GM23338 (cell line): ENCODE measurements at regions not wholly inside any gene's neighbourhood (a gene's known extent, or its start where the extent isn't known, plus 50 kb on each side); places are given as distances from the start of the nearest gene placed in this dataset.

ENCODE experiments used
- ATAC-seq: fragments of 200-7000 bp; cut with Tn5 transposase; 3 replicates; pipeline ENCODE4 v1.9.1; 2020
- DNase-seq: peaks from one replicate; pipeline ENCODE4 v3.0.0-alpha.2; 2015; ENCODE audit warnings: low spot score
- H2AFZ ChIP-seq: fragments of 200-600 bp; sonication (generic); 2 replicates; pipeline ENCODE4 v1.8.0; 2016; ENCODE audit warnings: antibody characterized with exemption, mild to moderate bottlenecking, moderate library complexity
- H3F3A ChIP-seq: fragments of 200-600 bp; sonication (generic); replicated peaks from 2 replicates; pipeline ENCODE4 v1.8.0; 2017; ENCODE audit warnings: antibody characterized with exemption, mixed run types, low read depth
- H3K27ac ChIP-seq: fragments of 200-600 bp; sonication (generic); 2 replicates; pipeline ENCODE4 v1.6.1; 2016; ENCODE audit warnings: low read depth
- H3K27me3 ChIP-seq: fragments of 200-600 bp; sonication (generic); 2 replicates; pipeline ENCODE4 v1.8.0; 2016; ENCODE audit warnings: mild to moderate bottlenecking, mixed run types, moderate library complexity; ENCODE audit not compliant: insufficient read depth
- H3K36me3 ChIP-seq: fragments of 200-600 bp; sonication (generic); 2 replicates; pipeline ENCODE4 v1.8.0; 2016; ENCODE audit warnings: mild to moderate bottlenecking; ENCODE audit not compliant: insufficient read depth
- H3K4me1 ChIP-seq: fragments of 200-600 bp; sonication (generic); 2 replicates; pipeline ENCODE4 v1.8.0; 2016; ENCODE audit warnings: mild to moderate bottlenecking, moderate library complexity; ENCODE audit not compliant: insufficient read depth
- H3K4me2 ChIP-seq: fragments of 200-600 bp; sonication (generic); 2 replicates; pipeline ENCODE4 v1.7.1; 2017; ENCODE audit warnings: mixed run types
- H3K4me3 ChIP-seq: fragments of 200-600 bp; sonication (generic); 2 replicates; pipeline ENCODE4 v1.6.1; 2016; ENCODE audit warnings: mixed run types
- H3K79me2 ChIP-seq: fragments of 200-600 bp; sonication (generic); replicated peaks from 2 replicates; pipeline ENCODE4 v1.8.0; 2017; ENCODE audit warnings: mild to moderate bottlenecking; ENCODE audit not compliant: insufficient read depth
- H3K9me2 ChIP-seq: fragments of 200-600 bp; sonication (generic); 2 replicates; pipeline ENCODE4 v1.8.0; 2017; ENCODE audit not compliant: insufficient read depth
- H4K20me1 ChIP-seq: fragments of 200-600 bp; sonication (generic); replicated peaks from 2 replicates; pipeline ENCODE4 v1.8.0; 2017; ENCODE audit warnings: mild to moderate bottlenecking; ENCODE audit not compliant: insufficient read depth
- H3K27ac Mint-ChIP-seq: 2 replicates; pipeline ENCODE4 v1.8.0; 2020; ENCODE audit warnings: inconsistent platforms, mild to moderate bottlenecking, moderate library complexity, mixed read lengths
- H3K27me3 Mint-ChIP-seq: 3 replicates; pipeline ENCODE4 v1.8.0; 2022; ENCODE audit warnings: low read depth, mild to moderate bottlenecking, moderate library complexity, mixed read lengths, inconsistent platforms; ENCODE audit not compliant: insufficient read depth, poor library complexity
- H3K36me3 Mint-ChIP-seq: 3 replicates; pipeline ENCODE4 v1.8.0; 2021; ENCODE audit warnings: low read depth, mild to moderate bottlenecking, inconsistent platforms, moderate library complexity, mixed read lengths
- H3K4me1 Mint-ChIP-seq: 3 replicates; pipeline ENCODE4 v1.8.0; 2020; ENCODE audit warnings: mild to moderate bottlenecking, inconsistent platforms, mixed read lengths
- H3K4me3 Mint-ChIP-seq: 3 replicates; pipeline ENCODE4 v1.8.0; 2021; ENCODE audit warnings: moderate library complexity, mild to moderate bottlenecking, inconsistent platforms, mixed read lengths
- H3K9me3 Mint-ChIP-seq: 3 replicates; pipeline ENCODE4 v1.8.0; 2020; ENCODE audit warnings: moderate library complexity, mild to moderate bottlenecking, inconsistent platforms, mixed read lengths
- CREB1 ChIP-seq: fragments of 250-450 bp; sonication (Bioruptor Pico); IDR thresholded peaks from 2 replicates; pipeline ENCODE4 v1.5.0; 2020; ENCODE audit warnings: low read depth, mild to moderate bottlenecking, moderate library complexity
- CTCF ChIP-seq, 2 experiments: fragments of 200-600 bp in 1 of 2; sonication (generic) in 1 of 2; conservative IDR thresholded peaks; 2 replicates each; pipeline versions ENCODE4 v1.5.1 to v1.6.1; 2016 to 2017; ENCODE audit warnings: antibody characterized with exemption in 2 of 2, low read depth in 2 of 2, mild to moderate bottlenecking in 2 of 2, moderate library complexity in 1 of 2
- ETS1 ChIP-seq: IDR thresholded peaks from 2 replicates; pipeline ENCODE4 v1.6.1; 2016; ENCODE audit warnings: antibody characterized with exemption
- JUNB ChIP-seq: IDR thresholded peaks from one replicate; pipeline ENCODE4 v1.6.1; 2016; ENCODE audit warnings: antibody characterized with exemption; ENCODE audit not compliant: unreplicated experiment
- POLR2AphosphoS5 ChIP-seq: IDR thresholded peaks from 2 replicates; pipeline ENCODE4 v1.6.1; 2016; ENCODE audit warnings: antibody characterized with exemption, low read depth
- REST ChIP-seq: IDR thresholded peaks from one replicate; pipeline ENCODE4 v1.6.1; 2018; ENCODE audit warnings: antibody characterized with exemption; ENCODE audit not compliant: unreplicated experiment
- STAT1 ChIP-seq: IDR thresholded peaks from one replicate; pipeline ENCODE4 v1.6.1; 2016; ENCODE audit warnings: antibody characterized with exemption; ENCODE audit not compliant: unreplicated experiment
- ZNF114 ChIP-seq: fragments of 250-450 bp; sonication (Bioruptor Pico); IDR thresholded peaks from 2 replicates; pipeline ENCODE4 v1.5.0; 2020; ENCODE audit warnings: mild to moderate bottlenecking, moderate library complexity
- ZNF331 ChIP-seq: fragments of 250-450 bp; sonication (Bioruptor Pico); IDR thresholded peaks from 2 replicates; pipeline ENCODE4 v1.5.0; 2020; ENCODE audit warnings: low read depth, mild to moderate bottlenecking, moderate library complexity
- ZNF462 ChIP-seq: fragments of 250-450 bp; sonication (Bioruptor Pico); IDR thresholded peaks from 2 replicates; pipeline ENCODE4 v1.5.0; 2020; ENCODE audit warnings: mild to moderate bottlenecking, moderate library complexity

DNA sequence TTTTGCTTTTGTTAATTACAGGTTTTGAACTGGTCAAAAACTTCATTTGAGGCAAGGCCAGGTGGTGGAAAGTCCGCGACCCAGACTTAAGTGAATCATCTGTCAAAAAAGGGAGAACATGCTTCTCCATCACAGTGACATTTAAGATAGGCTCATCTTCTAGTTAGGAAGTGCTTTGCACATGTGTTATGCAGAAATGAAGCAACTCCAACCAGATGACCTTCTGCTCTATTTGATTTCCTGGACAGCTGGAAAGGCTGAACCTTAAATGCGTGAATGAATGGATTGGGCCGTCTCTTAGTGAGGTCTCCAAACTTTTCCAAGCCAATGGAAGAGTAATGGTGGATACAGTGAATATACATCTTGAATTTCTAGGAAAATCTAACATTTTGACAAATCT lies 101.6 kb upstream of the FAM13C start:
- Mint-ChIP-seq H3K27me3 (no peaks in the 10 kb centered on the region), H3K4me1 (peaks cover 2% of the 10 kb centered on the region; the same call in 1 of the 3 replicates), H3K9me3 (no peaks in the 10 kb centered on the region), H3K27ac (no peak overlapping the region), H3K36me3 (no peaks in the 10 kb centered on the region), H3K4me3 (no peak overlapping the region)
- no peak for TF ChIP-seq POLR2AphosphoS5
- TF ChIP-seq JUNB, result no peak
- Histone ChIP-seq H3K4me3 (no peak overlapping the region), H3K4me2 (no peak overlapping the region), H3K27me3 (no peaks in the 10 kb centered on the region), H4K20me1 (no peaks in the 10 kb centered on the region), H3F3A (no peaks in the 10 kb centered on the region), H3K9me2 (no peaks in the 10 kb centered on the region), H3K79me2 (no peaks in the 10 kb centered on the region), H3K36me3 (no peaks in the 10 kb centered on the region), H3K4me1 (no peaks in the 10 kb centered on the region), H2AFZ (no peak overlapping the region), H3K27ac (no peak overlapping the region)
- ATAC-seq, result no peak
- DNase-seq, result no peak

GRCh38 chr10:59460601-59461000 lies 98.3 kb upstream of the FAM13C start:
- H3K36me3 Mint-ChIP-seq, result no peaks in the 10 kb centered on the region
- H3K4me3 Mint-ChIP-seq, result no peak overlapping the region
- no peak overlapping the region for H3K27ac ChIP-seq
- no peaks in the 10 kb centered on the region for H3F3A ChIP-seq
- ATAC-seq (no peak), DNase-seq (no peak)
- peaks cover 2% of the 10 kb centered on the region; the same call in 1 of the 3 replicates for H3K4me1 Mint-ChIP-seq
- H2AFZ ChIP-seq, result no peak overlapping the region
- H3K27me3 ChIP-seq, result no peaks in the 10 kb centered on the region
- no peaks in the 10 kb centered on the region for H3K27me3 Mint-ChIP-seq
- no peak overlapping the region for H3K27ac Mint-ChIP-seq
- no peaks in the 10 kb centered on the region for H3K36me3 ChIP-seq
- H3K9me2 ChIP-seq, result no peaks in the 10 kb centered on the region
- H4K20me1 ChIP-seq, result no peaks in the 10 kb centered on the region
- no peak overlapping the region for H3K4me2 ChIP-seq
- H3K4me3 ChIP-seq, result no peak overlapping the region
- H3K4me1 ChIP-seq, result no peaks in the 10 kb centered on the region
- no peaks in the 10 kb centered on the region for H3K79me2 ChIP-seq
- H3K9me3 Mint-ChIP-seq, result no peaks in the 10 kb centered on the region
- no peak for TF ChIP-seq CREB1 (CRISPR knock-in tag)
- TF ChIP-seq ZNF331 (CRISPR knock-in tag), result no peak
- TF ChIP-seq STAT1, result no peak
- TF ChIP-seq ETS1, result no peak
- no peak for TF ChIP-seq POLR2AphosphoS5
- no peak for TF ChIP-seq CTCF (conservative IDR thresholded peaks at IDR 0.05; ENCODE audit: low read depth in 2 of 2)
- TF ChIP-seq REST, result no peak
- TF ChIP-seq ZNF114 (CRISPR knock-in tag), result no peak
- no peak for TF ChIP-seq JUNB
- TF ChIP-seq ZNF462 (CRISPR knock-in tag), result no peak
